ENCODE measurements at regions not wholly inside any gene's neighbourhood (a gene's known extent, or its start where the extent isn't known, plus 50 kb on each side); places are given as distances from the start of the nearest gene placed in this dataset.
"Not testable (repeated sequence)": the region's sequence is repeated elsewhere in the genome, so short reads cannot be mapped to it uniquely, and the experiment has no call there.

DNA sequence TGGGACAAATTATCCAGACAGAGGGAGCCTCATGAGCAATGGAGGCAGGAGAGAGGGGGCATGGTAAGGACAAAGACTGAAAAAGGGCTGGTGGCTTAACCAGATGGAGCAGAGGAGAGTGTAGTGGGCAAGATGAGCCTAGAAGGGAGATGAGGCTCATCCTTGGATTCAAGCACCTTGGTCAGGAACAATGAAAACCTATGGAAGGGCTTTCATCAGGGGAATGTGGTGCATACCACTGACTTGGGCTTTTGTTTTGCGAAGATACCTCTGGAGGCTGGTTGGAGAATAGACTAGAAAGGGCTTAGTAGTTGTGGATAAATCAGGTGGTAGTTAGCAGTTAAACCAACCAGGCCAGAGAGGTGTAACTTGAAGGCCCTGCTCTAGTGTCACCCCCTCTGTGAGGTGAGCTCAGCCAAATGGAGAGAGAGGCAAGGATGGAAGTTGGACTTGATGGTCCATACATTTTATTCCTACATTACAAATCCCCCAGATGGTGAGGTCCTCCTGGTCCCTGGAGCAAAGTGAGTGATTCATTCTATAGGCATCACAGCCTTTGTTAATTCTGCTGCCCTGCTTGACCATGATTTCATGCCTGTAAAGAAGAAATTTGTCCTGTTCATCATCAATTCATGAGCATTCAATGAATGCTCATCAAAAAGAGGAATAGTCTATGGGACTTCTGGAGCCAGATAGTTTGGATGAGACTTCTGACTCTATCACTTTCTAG, 264.8 kb upstream of the IGFBP7 start:
- peak; percentile 5 for DNase-seq

DNA sequence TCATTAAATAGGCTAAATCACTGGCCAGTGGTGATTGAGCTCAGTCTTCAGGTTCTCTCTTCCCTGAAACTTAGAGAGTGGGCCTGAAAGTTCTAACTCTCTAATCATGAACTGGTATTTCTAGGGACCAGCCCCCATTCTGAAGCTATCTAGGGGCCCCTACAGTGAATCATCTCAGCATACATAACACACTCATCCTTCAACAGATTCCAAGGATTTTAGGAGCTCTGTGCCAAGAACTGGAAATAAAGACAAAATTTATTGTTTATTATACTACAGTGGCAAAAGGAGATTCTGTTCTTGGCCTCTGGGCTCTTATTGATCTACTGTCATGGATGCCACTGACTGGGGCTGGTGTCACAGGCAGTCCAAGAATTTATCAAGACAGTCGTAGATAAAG, 263.8 kb upstream of the IGFBP7 start:
- peak; percentile 31 for DNase-seq

DNA sequence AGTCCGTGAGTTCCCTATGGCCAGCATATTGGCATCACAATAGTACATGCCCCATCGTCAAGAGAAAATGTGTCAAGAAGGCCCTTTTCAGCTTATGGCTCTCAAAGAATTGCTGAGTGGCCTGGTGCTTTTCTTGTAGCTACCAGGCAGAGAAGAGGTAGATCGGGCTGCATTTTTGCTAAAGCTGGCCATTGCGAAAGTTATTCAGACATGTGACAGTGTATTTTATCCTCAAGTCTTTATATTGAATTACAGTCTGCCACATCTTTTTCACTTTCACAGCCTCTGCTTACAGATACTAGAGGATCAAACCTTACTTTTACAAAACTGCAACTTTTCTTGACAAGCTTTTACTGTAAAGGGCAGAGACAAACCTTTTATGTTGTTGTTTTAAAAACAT, 261.5 kb upstream of the IGFBP7 start:
- no peak for DNase-seq

DNA sequence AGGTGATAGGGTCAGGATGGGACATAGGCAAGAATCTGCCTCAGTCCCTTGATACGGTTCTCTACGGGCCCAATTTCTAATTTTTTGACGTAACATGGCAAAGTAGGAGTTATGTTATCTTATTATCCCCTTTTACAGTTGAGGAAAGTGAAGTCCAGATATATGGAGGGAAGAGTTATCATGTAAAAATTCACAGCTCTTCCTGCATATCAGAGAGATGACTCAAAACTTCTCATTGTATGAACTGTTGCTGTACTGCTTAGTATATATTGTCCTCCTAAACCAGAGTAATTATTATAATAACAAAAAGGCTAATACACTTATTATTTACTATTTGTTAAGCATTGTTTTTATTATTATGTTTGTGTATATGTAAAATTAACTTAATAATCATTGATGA, 260.5 kb upstream of the IGFBP7 start:
- DNase-seq, result no peak

DNA sequence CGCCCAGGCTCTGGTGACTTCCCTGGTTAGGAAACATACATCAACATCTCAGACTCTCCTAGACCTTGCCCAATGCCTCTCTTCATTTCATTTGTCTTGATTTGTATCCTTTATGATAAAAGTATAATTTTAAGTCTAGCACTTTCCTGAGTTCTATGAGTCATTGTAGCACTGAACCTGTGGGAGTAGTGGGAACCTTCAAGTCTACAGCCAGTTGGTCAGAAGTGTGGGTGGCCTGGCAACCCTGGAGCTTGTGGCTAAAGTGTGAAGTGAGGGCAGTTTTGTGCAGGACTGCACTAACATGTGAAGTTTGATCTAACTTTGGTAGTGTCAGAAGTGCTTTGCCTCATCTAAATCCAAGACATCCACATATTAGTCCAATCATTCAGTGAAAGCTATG, 259.3 kb upstream of the IGFBP7 start:
- no peak for DNase-seq

DNA sequence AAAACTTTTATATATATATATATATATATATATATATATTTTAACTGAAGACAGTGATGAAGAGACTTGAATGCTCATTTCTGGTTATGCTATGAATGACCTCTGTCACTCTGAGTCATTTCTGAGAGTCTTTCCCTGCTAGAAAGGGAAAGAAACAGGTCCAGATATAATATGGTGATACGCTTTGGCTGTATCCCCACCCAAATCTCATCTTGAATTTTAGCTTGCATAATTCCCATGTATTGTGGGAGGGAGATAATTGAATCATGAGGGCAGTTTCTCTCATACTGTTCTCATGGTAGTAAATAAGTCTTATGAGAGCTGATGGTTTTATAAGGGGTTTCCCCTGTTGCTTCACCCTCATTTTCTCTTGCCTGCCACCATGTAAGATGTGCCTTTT, 254.1 kb upstream of the IGFBP7 start:
- no peak for DNase-seq

DNA sequence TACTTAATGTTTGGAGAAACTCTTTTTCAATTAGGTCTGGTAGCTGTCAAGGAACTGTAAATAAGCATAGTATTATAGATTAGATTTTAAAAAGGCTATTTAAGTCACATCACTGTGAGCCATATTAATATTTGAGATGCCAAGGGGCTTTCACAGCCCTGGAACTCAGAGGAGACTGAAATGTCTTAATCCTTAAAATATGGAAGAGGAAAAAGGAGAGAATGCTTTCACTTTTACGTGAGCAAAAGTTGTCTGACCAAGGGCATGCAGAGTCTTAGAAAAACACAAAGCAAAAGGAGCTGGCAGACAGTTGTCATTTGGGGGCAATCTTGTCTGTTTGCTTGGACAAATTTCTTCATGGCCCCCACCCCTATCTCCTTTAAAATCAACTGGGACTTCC, 253.2 kb upstream of the IGFBP7 start:
- DNase-seq, result no peak

DNA sequence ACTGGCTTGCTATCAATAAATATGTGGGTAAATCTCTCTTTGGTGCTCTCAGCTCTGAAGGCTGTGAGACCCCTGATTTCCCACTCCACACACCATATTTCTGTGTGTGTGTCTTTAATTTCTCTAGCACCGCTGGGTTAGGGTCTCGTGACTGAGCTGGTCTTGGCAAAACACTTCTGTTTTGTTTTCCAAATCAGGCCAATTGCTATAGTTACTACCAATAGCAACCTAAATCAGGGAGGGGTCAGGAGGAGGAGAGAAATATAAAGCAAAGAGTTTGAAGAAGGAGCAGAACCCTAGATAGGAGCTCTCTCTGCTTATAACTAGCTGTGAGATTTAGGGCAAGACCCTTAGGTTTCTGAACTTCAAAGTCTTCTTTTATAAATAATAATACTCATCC, 250.5 kb upstream of the IGFBP7 start:
- DNase-seq, result no peak

DNA sequence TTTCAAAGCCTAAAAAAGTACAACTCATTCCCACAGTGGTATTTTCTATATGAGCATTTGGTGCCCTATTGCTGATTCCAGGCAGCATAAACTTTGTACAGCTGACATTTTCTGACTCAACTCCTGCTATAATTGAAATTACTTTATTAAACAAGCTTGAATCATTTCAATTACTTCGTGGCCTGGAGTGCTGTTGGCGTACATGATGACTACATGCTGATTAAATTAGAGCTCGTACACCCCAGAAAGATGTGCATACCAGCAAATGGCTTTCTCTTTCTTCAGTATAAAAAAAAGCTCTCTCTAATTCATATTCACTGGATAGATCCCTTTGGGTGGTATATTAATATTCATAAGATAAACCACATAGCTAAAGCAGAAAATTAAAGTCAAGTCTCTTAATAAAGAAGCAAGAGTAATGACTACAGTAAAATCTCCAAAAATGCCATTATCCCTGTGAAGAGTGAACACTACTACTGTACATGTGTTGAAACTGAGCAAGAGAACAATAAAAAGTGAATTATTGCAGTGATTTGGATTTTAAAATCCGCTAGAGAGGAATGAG, 245.0 kb upstream of the IGFBP7 start:
- DNase-seq, result no peak

DNA sequence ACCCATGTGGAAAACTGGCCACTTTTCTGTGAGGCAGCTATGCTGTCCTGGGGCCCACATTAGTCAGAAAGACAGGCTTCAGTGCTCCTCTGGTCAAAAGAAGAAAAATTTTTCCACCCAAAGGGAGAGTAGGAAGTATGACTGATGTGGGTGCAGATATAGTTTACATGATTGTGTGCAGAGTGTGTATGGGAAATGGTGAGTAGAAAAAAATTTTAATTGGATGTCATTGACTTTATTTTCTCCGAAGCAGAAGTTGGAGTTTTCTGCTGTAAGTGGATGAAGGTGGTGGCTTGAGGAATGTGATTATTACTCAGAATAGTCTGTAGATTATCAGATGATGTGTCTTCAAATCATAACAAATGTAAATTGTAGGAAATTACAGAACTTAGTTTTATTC, 241.5 kb upstream of the IGFBP7 start:
- no peak for DNase-seq

DNA sequence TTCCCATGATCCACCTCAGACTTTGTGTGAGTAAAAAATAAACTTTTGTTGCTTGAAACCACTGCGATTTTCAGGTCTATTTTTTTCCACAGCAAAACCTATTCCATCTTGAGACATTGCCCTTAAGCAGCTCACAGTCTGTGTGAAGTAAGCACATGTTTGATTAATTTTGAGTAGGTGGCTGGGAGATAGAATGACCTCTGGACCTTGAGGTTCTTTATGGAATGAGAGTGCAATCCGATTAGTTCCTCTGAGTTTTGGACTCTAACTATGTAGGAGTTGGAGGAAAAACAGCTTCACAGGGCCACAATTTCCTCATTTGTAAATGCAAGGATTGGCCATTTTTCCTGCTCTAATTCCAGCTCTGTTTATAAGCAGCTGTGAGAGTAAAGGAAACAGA, 234.1 kb upstream of the IGFBP7 start:
- no peak for DNase-seq

DNA sequence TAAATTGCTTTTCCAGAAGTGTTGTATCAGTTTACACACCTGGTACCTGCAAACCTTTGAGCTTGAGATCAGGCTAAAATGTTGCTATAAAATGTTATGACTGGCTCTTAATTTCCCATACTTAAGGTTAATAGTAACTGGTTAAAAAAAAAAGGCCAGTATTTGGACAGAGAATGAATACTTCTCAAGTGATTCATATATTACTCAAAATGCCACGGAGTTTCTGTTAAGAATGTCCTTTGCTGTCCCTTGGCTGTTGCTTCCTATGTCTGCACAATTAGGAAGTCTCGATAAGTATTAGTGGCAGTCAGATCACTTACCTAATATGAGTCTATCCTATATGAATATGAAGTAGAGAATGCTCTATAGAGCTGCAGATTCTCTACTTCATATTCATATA, 232.2 kb upstream of the IGFBP7 start:
- DNase-seq, result no peak

DNA sequence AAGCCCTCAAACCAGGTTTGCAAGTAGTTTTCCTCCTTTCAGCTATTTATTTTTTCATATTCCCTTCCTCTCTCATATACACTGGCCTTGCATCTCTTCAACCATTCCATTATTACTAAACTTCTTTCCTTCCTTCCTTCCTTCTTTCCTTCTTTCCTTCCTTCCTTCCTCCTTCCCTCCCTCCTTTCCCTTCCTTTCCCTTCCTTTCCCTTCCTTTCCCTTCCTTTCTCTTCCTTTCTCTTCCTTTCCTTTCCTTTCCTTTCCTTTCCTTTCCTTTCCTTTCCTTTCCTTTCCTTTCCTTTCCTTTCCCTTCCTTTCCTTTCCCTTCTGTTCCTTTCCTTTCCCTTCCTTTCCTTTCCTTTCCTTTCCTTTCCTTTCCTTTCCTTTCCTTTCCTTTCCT, 228.7 kb upstream of the IGFBP7 start:
- not testable (repeated sequence) for DNase-seq

DNA sequence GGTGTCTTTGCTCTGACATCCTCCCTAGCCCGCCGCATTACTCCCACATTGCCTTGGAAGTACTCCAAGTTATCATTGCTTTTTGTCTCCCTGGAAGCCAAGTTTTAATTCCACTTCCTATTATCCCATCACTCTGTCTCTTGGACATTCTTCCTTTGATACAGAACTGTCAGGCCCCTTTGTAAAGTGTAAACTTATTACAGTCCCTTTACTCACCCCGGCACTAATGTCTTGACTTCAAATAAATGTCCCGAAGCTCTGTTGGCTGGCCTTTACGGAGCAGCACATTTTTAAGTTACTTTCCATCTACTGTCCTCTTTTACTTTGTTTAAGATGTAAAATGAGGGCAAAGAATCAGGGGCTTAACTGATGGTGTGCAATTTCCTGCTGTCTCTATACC, 223.5 kb upstream of the IGFBP7 start:
- DNase-seq, result no peak

DNA sequence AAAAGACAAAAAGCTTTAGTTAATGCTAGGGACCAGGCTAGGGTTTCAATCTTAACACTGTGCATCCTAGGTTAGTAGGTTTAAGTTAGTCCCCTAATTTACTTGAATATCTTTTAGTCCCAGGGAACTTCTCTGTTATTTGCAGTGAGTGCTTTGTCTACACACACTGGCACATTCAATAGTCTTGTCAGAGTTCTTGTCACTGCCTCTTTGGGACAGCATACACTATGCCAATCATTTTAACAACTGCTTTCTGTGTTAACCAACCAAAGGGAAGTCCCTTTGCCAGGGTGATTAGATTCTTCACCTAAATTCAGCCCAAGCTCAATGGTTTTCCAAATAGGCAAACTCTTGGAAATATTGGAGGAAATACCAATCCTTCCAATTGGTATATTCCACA, 221.8 kb upstream of the IGFBP7 start:
- DNase-seq, result no peak

DNA sequence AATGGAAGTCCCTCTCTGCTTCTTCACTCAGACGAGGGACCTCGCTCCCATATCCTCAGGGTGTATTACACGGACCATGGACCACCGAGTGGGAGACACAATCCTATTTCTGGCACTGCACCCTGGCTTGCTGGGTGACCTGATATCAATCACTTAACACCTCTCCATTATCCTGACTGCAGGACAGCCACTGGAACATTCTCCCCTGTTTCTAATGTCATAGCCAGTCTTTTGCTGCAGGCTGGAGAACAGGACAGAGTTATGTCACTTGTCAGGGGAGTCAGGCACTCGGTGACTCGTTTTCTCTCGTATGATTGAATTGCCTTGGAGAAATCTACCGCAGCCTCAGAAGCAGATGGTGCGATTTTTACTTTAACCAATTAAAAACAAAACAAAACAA, 219.1 kb upstream of the IGFBP7 start:
- no peak for DNase-seq

DNA sequence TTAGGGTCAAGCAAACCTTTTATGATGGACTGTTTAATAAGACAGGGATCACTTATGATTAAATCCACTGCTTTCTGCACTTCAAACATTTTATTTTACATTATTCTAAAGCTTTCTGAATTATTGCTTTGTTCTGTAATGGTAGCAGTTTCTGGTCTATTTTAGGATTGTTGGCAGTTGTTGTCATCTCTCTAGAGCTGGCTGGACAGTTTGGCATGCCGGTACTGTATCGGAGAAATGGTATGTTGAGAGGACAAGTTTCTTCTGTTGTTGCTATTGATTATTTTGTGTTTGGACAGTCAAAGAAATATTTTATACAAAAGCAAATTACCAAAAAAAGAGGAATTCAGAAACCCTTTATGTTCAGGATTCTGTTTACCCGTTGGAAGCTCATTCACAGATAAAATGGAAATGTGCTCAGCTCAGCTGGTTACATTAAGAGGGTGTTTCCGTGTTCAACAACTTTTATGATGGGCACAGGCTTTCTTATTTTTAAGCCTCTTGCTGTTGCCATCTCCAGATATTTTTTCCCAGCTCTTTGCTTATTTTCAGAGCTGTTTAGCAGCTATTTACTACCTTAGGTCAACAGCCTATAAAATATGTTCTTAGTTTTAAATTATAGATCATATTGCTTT, 214.6 kb upstream of the IGFBP7 start:
- no peak for DNase-seq

DNA sequence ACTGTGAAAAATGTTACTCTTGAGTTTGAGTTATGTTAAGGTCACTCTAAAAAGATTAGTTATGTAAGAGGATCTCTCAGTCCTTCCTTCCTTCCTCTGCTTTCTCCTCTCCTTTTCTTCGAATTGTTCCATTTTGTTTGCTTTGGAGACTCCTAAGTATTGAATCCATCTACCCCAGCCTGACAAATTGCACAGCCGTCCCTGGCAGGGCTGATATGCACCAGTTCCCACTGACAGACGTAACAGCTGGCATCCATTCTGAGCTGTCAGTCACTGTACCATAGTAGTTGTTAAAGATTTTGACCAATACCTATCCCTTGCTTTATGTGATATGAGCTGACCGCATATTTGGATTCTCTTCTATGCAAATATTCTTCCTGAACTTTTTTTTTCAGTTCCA, 210.7 kb upstream of the IGFBP7 start:
- DNase-seq, result no peak

DNA sequence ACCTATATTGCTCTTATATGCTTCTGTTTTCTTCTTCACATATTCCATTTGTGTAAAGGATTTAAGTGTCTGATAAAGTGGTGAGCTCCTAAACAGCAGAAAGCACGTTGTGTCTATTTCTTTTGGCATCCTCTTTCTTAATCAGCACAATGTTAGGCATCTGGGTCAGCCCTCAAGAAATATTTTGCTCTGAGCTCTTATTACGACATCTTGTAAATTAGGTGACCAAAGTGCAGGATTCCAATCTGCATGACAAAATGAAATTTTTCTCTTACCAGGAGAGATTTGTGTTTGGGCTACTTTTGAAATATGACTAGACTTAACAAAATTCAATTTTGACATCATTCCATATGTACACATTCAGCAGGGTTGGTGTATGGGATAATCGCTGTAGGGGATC, 210.0 kb upstream of the IGFBP7 start:
- DNase-seq, result peak; percentile 1

DNA sequence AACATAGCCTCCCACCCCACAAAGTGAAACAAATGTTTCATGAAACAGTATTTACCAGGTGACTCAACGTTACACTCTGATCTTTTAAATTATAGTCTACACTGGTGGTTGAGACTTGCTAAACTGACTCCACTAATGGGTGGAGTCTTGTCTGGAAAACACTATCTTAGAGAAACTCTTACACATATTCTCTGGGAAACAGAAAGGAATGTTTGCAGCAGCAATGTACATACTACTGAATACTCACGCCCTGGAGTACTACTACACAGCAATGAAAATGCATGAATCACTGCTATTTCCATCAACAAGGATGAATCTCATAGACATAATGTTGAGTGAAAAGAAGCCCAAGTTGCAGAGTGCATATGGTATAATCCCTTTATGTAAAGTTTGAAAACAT, 208.5 kb upstream of the IGFBP7 start:
- no peak for DNase-seq

DNA sequence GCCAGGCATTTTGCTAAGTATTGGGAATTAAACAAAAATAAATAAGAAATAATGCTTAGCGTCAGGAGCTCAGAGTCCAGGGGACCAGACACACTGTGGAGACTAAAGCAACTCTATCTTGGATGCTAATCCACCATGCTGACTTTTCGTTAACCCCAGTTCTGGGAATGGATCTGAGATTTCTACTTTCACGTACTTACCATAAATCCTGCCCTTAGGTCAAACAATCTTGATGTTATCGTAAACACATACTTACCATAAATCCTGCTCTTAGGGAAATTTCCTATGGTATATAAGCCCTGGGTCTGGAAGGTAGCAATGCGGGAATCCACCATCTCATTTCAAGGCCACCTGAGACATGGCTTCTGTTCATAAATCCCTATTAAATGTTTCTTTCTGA, 204.5 kb upstream of the IGFBP7 start:
- DNase-seq, result no peak

DNA sequence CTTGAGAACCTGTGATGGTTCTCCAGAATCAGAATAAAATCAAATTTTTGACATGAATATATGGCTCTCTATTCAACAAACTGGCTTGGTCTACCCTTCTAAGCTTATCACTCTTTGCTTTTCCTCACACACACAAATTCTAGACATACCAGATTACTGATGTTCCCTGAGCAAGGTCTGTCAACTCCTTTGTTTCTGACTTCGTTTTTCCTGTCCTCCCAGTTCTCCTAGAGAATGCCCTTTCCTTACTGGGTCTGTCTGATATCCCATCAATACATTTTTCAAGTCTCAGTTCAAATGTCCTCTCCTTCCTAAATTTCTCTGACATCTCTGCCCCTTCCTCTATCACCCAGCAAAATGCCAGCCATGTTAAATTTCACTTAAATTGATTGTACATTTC, 202.1 kb upstream of the IGFBP7 start:
- no peak for DNase-seq

DNA sequence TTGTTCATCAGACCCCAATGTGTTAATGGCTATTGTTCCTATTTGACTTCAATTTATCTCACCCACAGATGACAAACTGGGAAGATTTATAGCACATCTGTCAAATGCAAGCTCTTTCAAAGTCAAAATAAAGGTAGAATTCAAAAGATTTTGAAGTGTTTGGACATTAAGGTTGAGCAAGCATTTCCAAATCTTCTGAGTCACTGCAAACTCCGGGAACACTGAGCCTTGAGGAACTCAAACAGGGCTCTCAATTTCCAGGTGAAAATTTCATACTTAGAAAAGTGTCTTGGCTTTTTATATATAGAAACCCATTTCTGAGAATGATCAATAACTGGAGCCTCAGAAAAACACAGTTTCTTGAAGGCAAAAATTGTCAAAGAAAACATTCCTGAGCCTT, 199.5 kb upstream of the IGFBP7 start:
- no peak for DNase-seq

DNA sequence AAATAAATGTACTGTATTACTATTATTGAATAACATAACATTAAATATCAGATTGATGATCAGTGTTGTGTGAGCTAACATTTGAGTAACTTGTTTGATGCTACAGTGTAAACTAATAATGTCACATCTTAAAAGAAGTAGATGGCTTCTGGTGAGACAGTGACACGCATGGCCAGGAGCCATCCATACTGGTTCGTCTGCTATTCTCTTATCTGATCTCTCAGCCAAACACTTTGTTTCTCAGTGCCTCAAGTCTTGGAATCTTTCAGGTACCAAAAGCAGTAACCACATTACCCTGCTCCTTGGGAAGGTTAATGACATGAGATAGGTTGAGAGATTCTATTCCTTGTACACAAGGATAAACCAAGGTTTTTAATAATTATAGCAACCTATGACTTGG, 198.1 kb upstream of the IGFBP7 start:
- no peak for DNase-seq

DNA sequence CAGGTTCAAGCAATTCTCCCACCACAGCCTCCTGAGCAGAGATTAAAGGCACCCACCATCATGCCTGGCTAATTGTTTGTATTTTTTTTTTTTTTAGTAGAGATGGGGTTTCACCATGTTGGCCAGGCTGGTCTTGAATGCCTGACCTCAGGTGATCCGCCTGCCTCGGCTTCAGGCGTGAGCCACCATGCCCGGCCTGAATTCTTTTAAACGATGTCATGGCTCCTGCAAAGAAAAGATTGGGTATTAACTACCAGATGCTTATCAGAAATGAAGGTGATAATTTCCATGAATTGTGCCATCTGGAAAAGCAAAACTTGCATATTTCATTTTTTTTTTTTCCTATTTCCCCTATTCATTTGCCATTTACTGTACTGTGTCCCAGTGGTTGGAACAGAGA, 195.7 kb upstream of the IGFBP7 start:
- no peak for DNase-seq
